ENCODE measurements at regions not wholly inside any gene's neighbourhood (a gene's known extent, or its start where the extent isn't known, plus 50 kb on each side); places are given as distances from the start of the nearest gene placed in this dataset.
"Not testable (repeated sequence)": the region's sequence is repeated elsewhere in the genome, so short reads cannot be mapped to it uniquely, and the experiment has no call there.

- DNase-seq (ENCODE audit: low read depth) = no peak
Observed at GRCh38 chr3:171915275-171915674, 72.1 kb downstream of the TMEM212 start.

- DNase-seq (ENCODE audit: low read depth) = no peak
Observed at GRCh38 chr3:171916888-171917287, 73.7 kb downstream of the TMEM212 start.

GRCh38 chr3:171922629-171923028 lies 79.5 kb downstream of the TMEM212 start:
- not testable (repeated sequence) for DNase-seq (ENCODE audit: low read depth)

- not testable (repeated sequence) for DNase-seq (ENCODE audit: low read depth)
Observed at GRCh38 chr3:171923668-171924067, 80.5 kb downstream of the TMEM212 start.

- not testable (repeated sequence) for DNase-seq (ENCODE audit: low read depth)
Observed at GRCh38 chr3:171924864-171925263, 81.7 kb downstream of the TMEM212 start.

- DNase-seq (ENCODE audit: low read depth) = no peak
Observed at GRCh38 chr3:171932153-171932611, 89.0 kb downstream of the TMEM212 start.

- DNase-seq (ENCODE audit: low read depth) = no peak
Observed at GRCh38 chr3:171933441-171933840, 90.3 kb downstream of the TMEM212 start.

GRCh38 chr3:171935261-171936123 lies 92.3 kb downstream of the TMEM212 start:
- DNase-seq (ENCODE audit: low read depth) = no peak

- DNase-seq (ENCODE audit: low read depth) = peak; percentile 80
Observed at GRCh38 chr3:171936191-171936841, 93.2 kb downstream of the TMEM212 start.

GRCh38 chr3:171939578-171939977 lies 96.4 kb downstream of the TMEM212 start:
- DNase-seq (ENCODE audit: low read depth) = no peak

- DNase-seq (ENCODE audit: low read depth) = no peak
Observed at GRCh38 chr3:171940151-171940649, 97.1 kb downstream of the TMEM212 start.

GRCh38 chr3:171943262-171944117 lies 95.9 kb upstream of the FNDC3B start:
- DNase-seq (ENCODE audit: low read depth) = no peak

- DNase-seq (ENCODE audit: low read depth) = peak; percentile 37
Observed at GRCh38 chr3:171944118-171945016, 95.0 kb upstream of the FNDC3B start.

- no peak for DNase-seq (ENCODE audit: low read depth)
Observed at GRCh38 chr3:171948674-171949073, 90.7 kb upstream of the FNDC3B start.

GRCh38 chr3:171949554-171949953 lies 89.8 kb upstream of the FNDC3B start:
- DNase-seq (ENCODE audit: low read depth) = no peak

- DNase-seq (ENCODE audit: low read depth) = peak; percentile 53
Observed at GRCh38 chr3:171950373-171950772, 89.0 kb upstream of the FNDC3B start.

GRCh38 chr3:171951597-171951996 lies 87.8 kb upstream of the FNDC3B start:
- DNase-seq (ENCODE audit: low read depth) = no peak

- DNase-seq (ENCODE audit: low read depth) = peak; percentile 39
Observed at GRCh38 chr3:171953301-171954022, 85.9 kb upstream of the FNDC3B start.

GRCh38 chr3:171954690-171955383 lies 84.5 kb upstream of the FNDC3B start:
- no peak for DNase-seq (ENCODE audit: low read depth)

GRCh38 chr3:171955598-171955997 lies 83.8 kb upstream of the FNDC3B start:
- DNase-seq (ENCODE audit: low read depth) = no peak
